ENCODE measurements at regions not wholly inside any gene's neighbourhood (a gene's known extent, or its start where the extent isn't known, plus 50 kb on each side); places are given as distances from the start of the nearest gene placed in this dataset.
"Not testable (repeated sequence)": the region's sequence is repeated elsewhere in the genome, so short reads cannot be mapped to it uniquely, and the experiment has no call there.

- DNase-seq (ENCODE audit: low read depth): no peak
These were observed 541.8 kb upstream of the SMIM31 start for GRCh38 chr4:164212134-164212533.

- DNase-seq (ENCODE audit: low read depth): no peak
These were observed 541.2 kb upstream of the SMIM31 start for GRCh38 chr4:164212714-164213113.

- DNase-seq (ENCODE audit: low read depth): no peak
These were observed 538.7 kb upstream of the SMIM31 start for GRCh38 chr4:164215113-164215741.

- no peak for DNase-seq (ENCODE audit: low read depth)
These were observed 532.3 kb upstream of the SMIM31 start for GRCh38 chr4:164221631-164222030.

- DNase-seq (ENCODE audit: low read depth): no peak
These were observed 529.1 kb upstream of the SMIM31 start for GRCh38 chr4:164224871-164225270.

GRCh38 chr4:164229255-164229654, 524.7 kb upstream of the SMIM31 start:
- DNase-seq (ENCODE audit: low read depth): no peak

- no peak for DNase-seq (ENCODE audit: low read depth)
These were observed 514.5 kb upstream of the SMIM31 start for GRCh38 chr4:164239433-164239832.

GRCh38 chr4:164239976-164240375, 514.0 kb upstream of the SMIM31 start:
- DNase-seq (ENCODE audit: low read depth): no peak

GRCh38 chr4:164251257-164251656, 502.7 kb upstream of the SMIM31 start:
- DNase-seq (ENCODE audit: low read depth): no peak

GRCh38 chr4:164252286-164252685, 501.6 kb upstream of the SMIM31 start:
- no peak for DNase-seq (ENCODE audit: low read depth)

- no peak for DNase-seq (ENCODE audit: low read depth)
These were observed 492.1 kb upstream of the SMIM31 start for GRCh38 chr4:164261831-164262230.

- not testable (repeated sequence) for DNase-seq (ENCODE audit: low read depth)
These were observed 491.4 kb upstream of the SMIM31 start for GRCh38 chr4:164262508-164262907.

GRCh38 chr4:164277414-164277813, 476.5 kb upstream of the SMIM31 start:
- DNase-seq (ENCODE audit: low read depth): not testable (repeated sequence)

GRCh38 chr4:164287173-164287572, 466.8 kb upstream of the SMIM31 start:
- no peak for DNase-seq (ENCODE audit: low read depth)

GRCh38 chr4:164288578-164288977, 465.4 kb upstream of the SMIM31 start:
- no peak for DNase-seq (ENCODE audit: low read depth)

- no peak for DNase-seq (ENCODE audit: low read depth)
These were observed 460.7 kb upstream of the SMIM31 start for GRCh38 chr4:164293203-164293602.

- no peak for DNase-seq (ENCODE audit: low read depth)
These were observed 460.2 kb upstream of the SMIM31 start for GRCh38 chr4:164293743-164294142.

GRCh38 chr4:164301430-164301829, 452.5 kb upstream of the SMIM31 start:
- DNase-seq (ENCODE audit: low read depth): no peak

- no peak for DNase-seq (ENCODE audit: low read depth)
These were observed 449.8 kb upstream of the SMIM31 start for GRCh38 chr4:164304101-164304639.

GRCh38 chr4:164304861-164305260, 449.1 kb upstream of the SMIM31 start:
- DNase-seq (ENCODE audit: low read depth): no peak

GRCh38 chr4:164307262-164307661, 446.7 kb upstream of the SMIM31 start:
- DNase-seq (ENCODE audit: low read depth): no peak

GRCh38 chr4:164312671-164313070, 441.3 kb upstream of the SMIM31 start:
- DNase-seq (ENCODE audit: low read depth): no peak

GRCh38 chr4:164313853-164314252, 440.1 kb upstream of the SMIM31 start:
- DNase-seq (ENCODE audit: low read depth): no peak

GRCh38 chr4:164318350-164318749, 435.6 kb upstream of the SMIM31 start:
- DNase-seq (ENCODE audit: low read depth): no peak
